ENCODE measurements at regions not wholly inside any gene's neighbourhood (a gene's known extent, or its start where the extent isn't known, plus 50 kb on each side); places are given as distances from the start of the nearest gene placed in this dataset.

DNA sequence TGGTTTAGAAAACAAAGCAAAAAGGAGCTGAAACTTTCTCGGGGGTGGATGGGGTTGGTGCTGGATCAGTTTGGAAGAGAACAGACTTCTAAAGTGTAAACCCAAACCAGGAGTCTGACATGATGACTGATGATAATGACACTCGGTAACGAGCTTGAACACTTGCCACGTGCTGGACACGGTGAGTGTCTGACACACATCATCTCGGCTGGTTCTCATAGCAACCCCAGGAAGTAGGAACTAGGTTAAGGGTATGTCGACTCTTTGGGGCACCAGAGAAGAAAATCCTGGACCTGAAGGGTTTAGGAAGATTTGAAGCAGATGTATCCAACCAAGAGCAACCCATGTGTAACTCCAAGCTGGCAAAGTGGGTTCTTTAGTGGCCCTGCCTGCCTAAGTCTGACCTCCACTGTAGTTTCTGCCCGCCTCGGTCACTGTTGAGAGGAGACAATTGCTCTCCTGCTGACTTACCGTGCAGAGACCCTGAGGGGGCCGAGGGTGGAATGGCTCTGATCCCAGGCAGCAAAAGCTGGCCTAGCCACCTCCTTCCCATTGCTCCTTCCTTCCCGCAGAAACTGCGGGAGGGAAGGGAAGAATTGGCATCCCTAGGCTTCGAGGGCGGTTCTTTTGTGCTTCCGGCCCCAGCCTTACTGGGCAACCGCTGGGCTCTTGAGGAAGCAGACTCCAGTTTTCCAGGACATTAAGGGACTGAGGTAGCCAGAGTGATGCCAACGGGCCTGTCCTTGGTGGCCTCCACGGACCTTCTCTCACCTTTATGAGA lies 156.0 kb downstream of the TOMM20 start:
- no peak for DNase-seq

DNA sequence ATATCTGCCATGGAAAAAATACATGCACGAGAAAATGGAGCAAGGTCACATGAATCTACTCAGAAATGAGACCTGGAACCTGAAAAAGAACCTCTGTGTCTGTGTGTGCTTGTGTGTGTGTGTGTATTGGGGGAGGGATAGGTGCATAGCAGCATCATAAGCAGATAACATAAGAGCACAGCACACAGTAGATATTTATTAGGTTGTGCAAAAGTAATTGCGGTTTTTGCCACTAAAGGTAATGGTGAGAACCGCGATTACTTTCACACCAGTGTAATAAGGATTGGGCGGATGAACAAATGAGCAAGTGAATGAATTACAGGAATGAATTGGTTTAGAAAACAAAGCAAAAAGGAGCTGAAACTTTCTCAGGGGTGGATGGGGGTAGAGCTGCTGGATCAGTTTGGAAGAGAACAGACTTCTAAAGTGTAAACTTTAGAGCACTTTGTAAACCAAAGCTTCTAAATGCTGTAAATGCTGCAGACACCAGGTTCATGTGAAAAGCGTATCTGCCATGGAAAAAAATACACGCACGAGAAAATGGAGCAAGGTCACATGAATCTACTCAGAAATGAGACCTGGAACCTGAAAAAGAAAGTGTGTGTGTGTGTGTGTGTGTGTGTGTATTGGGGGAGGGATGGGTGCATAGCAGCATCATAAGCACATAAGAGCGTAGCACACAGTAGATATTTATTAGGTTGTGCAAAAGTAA lies 156.9 kb downstream of the TOMM20 start:
- no peak for DNase-seq

DNA sequence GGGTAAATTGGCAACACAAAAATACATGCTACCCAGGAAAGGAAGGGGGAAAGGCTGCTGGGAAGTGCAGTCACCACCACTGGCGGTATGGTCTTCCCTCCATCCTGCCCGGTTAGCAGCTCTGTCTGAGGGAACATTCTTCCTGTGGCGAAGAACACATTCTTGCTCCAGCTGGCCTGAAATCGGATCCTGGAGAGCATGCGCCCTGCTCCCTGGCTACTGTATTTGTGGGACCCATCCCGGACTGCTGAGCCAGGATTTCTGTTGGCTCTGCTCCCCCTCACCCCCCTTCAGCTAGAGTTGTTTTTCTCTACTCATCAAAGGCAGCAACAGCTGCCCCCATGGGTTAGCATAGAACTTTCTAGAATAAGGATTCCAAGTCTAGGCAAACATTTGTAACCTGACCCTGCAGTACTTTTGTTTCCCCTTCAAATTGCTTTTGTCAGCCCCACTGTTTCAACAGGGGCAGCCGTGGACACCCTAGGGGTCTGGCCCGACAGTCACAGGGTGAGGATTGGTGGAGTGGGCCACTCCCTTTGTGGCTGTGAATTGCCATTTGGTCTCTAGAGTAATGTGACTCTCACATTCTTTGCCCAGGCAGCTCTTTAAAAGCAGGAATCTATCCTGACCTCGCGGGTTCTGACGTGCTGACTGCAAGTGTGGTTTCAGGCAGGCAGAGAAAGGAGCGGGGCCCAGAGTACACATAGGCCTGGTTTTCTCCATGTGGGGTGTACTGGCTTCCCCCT lies 157.7 kb downstream of the TOMM20 start:
- DNase-seq, result peak; percentile 53

DNA sequence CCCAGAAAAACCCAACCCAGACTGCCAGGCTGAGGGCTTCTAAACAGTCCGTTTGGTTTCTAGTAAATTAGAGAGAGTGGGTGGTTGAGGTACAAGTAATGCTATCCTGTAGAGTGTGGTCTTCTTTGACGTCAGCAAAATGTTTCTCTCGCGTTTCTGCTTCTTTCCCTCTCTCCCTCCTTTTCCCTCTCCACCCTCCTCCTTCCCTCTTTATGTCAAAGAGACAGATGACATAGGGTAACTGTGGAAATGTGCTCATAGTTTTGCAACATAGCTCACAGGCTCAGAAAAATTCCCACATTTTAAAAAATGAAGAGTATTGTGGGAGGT lies 158.3 kb downstream of the TOMM20 start:
- no peak for DNase-seq

DNA sequence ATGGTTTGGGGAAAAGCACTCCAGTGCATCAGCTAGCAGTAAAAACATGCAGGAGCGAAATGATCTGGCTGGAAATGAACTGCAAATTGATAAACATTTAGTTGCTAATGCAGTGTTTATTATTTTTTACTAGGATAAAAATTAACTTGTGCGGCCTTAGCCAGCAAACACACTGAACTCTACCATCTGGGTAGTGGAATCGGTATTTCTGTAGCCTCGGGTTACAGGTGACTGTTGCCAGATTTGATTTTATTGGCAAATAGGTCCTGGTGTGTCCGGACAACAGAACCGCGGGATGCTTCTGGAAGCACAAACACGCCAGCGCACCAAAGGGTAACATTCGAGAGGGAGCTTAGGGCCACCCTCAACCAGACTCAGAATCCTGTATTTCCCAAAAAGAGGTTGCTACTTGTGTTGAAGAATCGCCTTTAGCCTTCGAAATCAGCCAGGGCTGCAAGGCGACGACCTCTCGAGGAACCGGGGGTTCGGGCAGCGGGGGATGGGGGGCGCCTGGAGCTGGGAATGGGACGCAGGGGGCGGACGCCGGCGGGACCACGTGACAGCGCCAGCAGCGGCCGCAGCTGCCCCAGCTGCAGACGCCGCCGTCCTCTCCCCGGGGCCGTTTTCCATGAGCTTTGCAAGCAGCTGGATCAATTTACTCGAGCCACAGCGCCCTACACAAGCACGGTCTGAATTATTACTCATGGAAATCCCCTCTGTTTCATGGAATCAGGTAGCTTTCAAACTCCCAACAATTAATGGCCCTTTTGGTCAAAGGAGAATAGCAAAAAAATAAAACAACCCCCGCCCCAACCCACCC lies 158.8 kb downstream of the TOMM20 start:
- no peak for DNase-seq

DNA sequence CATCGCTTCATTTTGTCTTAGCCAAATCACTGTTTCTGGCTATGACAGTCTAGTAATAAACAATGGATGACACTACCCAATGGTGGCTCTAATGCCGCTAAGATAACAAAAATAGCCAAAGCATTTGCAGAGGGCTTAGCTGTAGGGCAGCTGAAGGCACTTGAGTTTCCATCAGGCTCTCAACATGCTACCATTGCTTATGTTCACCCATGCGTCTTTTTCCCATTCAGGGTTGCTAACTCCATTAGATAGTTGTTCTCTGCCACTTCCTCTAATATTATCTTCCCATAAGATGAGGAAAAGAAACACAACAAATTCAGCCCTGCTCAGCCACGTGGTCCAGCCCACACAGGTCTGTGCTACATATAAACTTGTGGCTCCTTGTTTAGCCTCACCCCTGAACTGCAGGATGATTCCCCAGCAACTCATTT lies 159.6 kb downstream of the TOMM20 start:
- DNase-seq, result no peak

DNA sequence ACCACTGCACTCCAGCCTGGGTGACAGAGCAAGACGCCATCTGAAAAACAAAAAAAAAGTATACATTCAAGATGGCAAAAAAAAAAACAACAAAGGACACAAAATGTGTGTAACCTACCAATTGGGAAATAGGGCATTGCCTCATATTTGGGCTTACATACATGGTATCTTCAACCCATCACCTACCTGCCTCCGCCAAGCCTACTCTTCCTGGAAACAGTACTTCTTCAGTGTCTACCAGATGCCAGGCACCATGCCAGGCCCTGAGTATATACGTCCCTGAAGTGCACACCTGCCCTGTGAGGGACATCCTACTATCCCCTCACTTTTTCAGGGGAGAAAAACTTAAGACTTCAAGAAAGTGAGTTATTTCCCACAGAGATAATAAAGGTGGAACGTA lies 160.2 kb downstream of the TOMM20 start:
- DNase-seq, result no peak

DNA sequence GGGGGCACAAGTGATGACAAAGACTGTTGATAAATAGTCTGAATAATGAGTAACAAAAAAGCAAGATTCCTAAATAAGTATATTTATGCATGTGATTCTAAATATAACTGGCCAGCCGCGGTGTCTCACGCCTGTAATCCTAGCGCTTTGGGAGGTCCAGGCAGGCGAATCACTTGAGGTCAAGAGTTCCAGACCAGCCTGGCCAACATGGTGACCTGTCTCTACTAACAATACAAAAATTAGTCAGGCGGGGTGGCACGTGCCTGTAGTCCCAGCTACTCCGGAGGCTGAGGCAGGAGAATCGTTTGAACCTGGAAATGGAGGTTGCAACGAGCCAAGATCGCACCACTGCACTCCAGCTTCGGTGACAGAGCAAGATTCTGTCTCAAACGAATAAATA lies 161.5 kb downstream of the TOMM20 start:
- no peak for DNase-seq

DNA sequence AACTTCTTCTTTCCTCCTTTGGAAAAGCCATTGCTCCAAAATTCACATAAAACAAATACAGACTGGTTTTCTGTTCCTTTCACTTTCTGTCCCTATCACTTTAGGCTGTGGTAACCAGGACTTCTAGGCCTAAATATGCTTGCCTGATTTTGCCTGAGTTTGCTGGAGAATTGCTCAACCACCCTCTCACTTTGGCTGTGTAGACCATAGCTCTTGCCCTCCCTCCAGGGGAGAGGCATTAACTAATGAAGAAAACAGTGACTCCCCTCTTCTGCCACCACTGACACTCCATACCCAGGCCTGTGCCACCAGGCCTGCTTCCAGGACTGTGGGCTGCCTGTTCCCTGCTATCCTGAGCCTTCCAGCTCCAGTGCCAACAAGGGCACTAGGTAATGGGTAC lies 163.5 kb downstream of the TOMM20 start:
- DNase-seq, result no peak

DNA sequence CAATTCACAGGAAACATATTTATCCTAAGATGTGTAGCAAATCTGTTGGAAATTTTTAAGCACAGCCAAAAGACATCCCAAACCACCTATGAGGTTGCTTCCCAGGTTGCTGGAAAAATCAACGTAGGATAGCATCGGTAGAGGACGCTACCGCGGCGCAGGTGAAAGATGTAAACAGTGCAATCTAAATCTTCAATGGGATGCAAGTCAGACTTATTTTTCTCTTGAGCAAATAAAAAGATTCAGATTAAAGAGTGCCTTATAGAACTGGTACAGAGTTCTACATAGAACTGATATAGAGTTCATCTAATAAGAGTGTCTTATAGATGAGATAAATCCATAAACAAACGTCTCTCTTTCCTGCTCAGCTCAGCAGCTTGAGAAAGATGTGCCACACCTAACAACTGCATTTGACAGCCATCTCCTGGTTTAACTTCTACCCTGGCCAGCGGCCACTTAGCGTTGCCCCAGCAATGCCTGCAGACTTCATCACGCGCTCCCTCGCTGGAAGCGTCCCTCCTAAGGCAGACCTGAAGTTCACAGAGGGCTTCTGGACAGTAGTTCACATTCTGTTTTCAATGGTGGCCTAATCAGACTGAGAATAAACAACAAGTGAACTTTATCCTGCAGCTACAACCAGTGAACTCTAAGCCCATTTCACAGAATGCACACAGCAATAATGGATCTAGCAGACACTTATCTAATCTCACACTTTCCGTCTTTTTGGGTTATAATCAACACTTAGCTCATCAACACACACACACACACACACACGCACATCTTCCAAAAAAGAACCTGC lies 164.5 kb downstream of the TOMM20 start:
- DNase-seq, result no peak

DNA sequence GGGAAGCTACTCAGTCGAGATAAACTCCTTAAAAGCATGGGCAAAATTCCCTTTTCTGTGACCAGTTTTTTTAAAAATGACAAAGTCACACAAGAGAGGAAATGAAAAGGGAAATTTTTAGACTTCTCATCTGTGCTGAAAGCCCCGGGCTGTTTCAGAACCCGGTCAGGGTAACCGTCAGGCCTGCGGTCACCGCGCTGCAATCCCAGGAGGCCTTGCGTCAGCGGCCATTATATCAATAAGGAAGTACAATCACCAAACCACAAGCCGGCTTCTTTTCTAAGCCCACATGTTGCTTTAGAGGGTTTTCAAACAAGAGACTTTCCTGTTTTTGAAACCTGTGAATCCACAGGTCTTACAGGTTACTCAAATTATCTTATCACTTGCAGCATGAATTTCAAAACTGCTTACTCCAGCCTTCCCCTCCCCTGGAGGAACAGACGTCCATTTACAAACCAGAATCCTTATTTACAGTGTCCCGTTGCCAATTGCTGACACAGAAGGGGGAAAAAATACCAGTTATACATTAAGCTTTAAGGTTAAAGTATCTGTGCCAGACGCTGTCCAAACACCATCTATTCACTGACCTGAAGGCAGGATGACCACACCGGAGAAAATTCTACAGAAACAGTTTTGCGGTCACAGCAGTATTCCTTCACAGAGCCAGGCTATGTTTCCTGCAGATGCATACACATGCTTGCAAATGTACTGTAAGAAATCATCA lies 165.3 kb downstream of the TOMM20 start:
- DNase-seq, result peak; percentile 94

DNA sequence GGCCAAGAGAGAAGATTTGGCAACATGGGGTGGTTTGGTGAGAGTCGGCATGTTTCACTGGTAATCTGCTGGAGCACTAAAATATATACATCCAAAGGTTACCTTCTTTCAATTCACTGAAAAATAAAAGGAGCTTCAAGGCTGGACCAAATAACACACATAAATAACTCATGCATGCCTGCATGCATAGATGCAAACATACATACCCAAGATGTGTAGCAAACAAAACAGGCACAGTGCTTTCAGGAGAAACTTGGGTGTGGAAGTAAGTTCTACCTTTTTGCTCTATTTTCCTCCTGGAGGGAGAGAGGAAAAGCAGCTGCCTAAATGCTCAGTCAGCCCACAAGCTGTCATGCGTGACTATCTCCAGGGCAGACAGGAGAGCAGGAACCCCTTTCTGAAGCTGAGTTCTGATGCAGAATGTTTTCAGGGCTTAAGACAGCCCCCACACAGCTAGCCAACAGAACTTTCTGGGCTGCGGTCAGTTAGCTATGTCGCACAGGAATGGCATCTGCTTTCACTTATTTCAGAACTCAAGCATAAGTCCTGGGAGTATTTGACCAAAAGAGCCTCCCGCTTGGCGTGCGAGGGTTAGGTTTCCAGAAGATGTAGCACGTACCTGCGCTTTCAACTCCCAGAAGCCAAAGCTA lies 166.2 kb downstream of the TOMM20 start:
- peak; percentile 43 for DNase-seq

DNA sequence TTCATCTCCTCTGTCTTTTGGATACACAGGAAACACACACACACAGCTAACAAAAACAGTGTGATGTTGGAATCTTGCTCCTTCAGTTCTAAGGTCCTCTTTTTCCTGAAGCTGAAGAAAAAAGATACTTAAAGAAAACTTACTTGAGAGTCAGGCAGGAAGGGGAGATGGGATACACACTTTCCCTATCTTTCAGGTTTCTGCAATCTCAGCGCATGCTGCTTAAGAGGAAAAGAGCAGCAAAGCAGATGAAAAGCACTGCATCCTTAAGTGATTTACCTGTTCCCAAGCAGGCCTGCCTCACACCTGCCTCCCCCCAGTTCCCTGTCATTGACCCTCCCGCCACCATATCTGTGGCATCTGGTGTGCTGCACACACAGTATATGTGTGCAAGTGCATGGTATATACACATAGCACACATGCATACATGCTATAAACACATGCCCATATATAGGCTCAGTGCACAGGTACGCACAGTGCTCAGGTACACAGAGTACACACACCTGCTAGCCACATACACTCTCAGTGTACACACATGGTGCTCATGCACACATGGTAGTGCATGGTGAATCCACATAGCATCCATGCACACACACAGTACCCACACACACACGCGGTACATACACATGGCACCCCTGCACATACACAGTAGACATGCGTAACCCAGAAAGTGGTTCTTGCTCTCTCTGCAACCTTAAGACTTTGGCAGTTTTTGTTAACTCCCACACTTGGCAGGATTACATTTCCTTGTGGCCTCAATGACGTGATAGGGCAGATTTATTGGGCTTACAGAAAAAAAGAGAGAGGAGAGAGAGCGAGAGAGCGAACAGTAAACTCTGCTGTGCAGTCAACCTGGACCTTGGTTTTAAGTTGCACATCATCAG lies 166.9 kb downstream of the TOMM20 start:
- DNase-seq, result no peak

DNA sequence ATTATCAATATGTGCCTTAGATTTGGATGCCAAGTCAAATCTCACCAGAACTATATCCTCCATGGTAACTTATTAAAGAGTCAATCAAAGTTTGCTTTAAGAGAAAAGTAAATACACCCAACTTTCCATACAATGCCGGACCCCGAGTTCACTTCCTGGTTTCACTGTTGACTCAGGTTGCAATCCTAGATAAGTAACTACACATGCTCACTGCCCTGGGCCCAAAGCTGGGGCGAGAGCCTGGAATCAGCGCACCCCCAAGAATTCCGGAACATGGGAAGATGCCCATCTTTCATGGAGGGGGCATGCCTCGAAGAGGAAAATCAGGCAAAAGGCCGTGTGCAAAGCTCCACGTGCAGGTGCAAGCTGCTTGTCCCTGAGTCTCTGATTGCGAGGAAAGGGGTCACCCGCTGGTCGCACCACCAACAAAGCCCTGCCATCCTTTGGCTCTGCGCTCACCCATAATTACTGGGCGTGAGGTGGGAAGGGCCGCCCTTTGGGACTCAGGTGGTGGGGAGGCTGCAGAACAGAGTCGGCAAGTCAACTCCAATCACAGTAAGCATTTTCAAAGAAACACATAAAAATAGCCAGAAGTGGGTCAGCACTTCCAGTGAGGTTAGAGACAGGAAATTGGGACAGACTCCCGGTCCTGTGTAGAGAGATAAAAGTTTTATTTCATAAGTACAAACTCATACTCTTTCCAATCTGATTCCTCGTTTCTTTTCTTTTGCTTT lies 167.7 kb downstream of the TOMM20 start:
- no peak for DNase-seq

DNA sequence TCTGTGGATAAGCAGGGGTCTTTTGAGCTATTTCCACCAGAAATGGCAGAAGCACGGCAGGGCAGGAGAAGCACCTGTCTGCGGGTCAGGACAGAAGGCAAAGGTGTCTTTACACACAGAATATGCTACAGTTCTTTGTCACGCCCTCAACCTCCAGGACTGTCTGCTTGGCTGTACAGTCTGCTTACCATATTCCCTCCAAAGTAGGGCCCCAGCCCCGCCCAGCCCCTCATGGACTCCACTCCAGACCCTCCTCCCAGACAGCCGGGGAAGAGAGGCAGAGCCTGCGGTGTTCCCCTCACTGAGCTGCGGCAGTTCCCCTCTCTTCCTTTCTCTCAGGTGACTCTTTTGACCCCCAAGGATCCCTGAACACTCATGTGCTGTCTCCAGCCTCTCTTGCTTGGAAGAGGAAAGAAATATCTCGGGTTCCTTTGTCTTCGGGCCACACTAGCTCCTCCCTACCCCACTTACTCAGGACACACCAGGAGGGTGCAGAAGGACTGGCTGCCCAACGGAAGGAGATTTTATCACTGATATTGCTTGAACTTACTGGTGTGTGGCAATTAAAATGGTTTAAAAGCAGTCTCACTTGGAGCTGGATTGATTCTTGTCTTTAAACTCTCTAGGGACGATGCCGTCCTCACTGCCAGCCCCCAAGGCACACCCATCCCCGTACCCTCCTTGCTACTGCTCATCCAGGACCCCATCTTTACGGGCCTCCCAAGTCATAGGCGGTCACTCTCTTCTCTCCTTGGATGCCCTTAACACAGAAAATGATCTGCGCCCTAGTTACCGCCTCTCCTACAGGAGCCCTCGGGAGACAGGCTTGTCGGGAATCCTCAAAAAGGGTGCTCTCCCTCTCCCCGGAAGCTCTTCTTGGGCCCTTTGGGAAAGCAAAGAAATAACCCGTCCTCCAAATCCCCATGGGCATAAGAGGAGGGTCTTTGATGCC lies 169.7 kb downstream of the TOMM20 start:
- no peak for DNase-seq

DNA sequence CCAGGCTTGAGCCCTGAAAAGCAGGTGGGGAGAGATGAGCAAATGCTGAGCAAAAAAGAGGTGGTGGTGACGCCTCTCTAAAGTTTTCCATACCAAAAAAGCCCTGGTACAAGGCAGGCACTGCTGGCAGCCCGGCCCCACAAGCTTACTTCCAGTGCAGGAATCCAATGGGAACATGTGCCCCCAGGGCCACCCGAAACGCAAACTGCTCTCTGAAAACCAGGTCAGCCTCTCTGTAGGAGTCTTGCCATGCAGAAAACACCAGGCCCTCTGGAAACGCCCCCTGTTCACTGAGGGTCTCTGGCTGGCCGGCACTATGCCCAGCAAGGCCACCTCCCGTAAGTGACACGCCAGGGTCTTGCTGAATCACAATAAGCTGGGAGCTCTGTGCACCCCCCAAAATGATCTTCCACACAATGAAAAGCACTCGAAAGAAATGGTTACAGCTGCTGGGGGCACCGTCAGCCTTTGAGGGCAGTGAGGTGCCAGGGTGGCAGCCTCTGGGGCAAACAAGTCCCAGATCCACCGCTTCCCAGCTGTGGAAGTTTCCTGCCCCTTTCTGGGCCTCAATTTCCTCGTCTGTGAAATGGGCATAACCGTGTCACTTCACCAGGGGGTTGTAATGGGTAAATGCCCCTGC lies 170.5 kb downstream of the TOMM20 start:
- no peak for DNase-seq

DNA sequence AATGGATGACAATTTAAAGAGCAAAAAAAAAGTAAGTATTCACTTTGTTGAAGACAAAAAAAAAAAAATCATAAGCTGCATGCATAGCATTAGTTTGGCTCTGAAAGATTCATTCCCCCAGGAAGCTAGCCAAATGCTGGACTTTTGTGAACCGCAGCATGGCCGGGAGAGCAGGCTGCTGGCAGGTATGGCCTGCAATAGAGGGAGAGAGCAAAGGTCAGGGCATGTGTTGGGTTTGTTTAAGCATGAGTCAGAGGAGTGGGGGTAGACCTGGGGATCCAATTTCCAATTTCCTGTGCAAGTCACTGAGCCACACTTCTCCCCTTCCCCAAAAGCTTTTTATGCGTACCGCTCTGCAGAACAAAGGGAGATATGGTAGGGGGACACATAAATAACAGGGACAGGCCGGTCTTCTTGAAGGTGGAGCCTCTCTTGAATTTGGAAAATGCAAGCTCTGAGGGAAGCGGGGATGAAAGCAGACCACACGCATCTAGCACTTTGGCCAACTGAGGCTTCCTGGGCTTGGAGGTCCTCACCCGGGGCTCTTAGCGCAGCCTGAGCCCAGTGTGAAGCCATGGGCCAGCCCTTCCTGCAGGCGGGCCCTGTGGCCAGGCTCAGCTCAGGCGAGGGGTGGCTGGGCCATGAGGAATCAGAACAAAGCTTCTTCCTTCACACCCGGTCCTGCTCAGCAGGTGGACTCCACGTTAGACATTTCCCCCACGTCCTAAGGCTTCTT lies 171.1 kb downstream of the TOMM20 start:
- DNase-seq, result no peak

Measured in stimulated activated CD4-positive, alpha-beta T cell treated with anti-CD3 and anti-CD28 coated beads, Interleukin-15, amount 100 ng/mL, for 24 hours (primary cell).